Lower lobe of right lung (tissue), 2 donors: ENCODE measurements at regions not wholly inside any gene's neighbourhood (a gene's known extent, or its start where the extent isn't known, plus 50 kb on each side); places are given as distances from the start of the nearest gene placed in this dataset.

ENCODE experiments used
- ATAC-seq, 2 donors: fragments of 200-7000 bp; cut with Tn5 transposase; one replicate each; pipeline ENCODE4 v1.9.1; 2020 to 2022; ENCODE audit warnings: mild to moderate bottlenecking in 2 of 2, moderate library complexity in 2 of 2
- DNase-seq: peaks from one replicate; pipeline ENCODE4 v3.0.0-alpha.2; 2020
- H3K27ac ChIP-seq: fragments of 200-600 bp; one replicate; pipeline ENCODE4 v1.8.0; 2022
- H3K27me3 ChIP-seq: fragments of 200-600 bp; one replicate; pipeline ENCODE4 v1.8.0; 2022; ENCODE audit warnings: low read depth
- H3K36me3 ChIP-seq: fragments of 200-600 bp; one replicate; pipeline ENCODE4 v1.8.0; 2022; ENCODE audit warnings: mild to moderate bottlenecking
- H3K4me1 ChIP-seq: fragments of 200-600 bp; one replicate; pipeline ENCODE4 v1.8.0; 2022
- H3K4me3 ChIP-seq: fragments of 200-600 bp; one replicate; pipeline ENCODE4 v1.8.0; 2022; ENCODE audit warnings: mild to moderate bottlenecking
- H3K9me3 ChIP-seq: fragments of 200-600 bp; one replicate; pipeline ENCODE4 v1.8.0; 2022
- intact Hi-C: fragments of 100-400 bp; cut with DNase I; formaldehyde crosslinking; loops from one replicate; pipeline ENCODE4 v1.11.0; 2022
- TF ChIP-seq, protein P1 (sequence below): fragments of 200-600 bp; IDR thresholded peaks from one replicate; pipeline ENCODE4 v1.8.0; 2022; ENCODE audit warnings: antibody characterized with exemption, mild to moderate bottlenecking
- donor health status: DM: no; HTN: yes; CAD: no; lungs with severe emphysema.

DNA sequence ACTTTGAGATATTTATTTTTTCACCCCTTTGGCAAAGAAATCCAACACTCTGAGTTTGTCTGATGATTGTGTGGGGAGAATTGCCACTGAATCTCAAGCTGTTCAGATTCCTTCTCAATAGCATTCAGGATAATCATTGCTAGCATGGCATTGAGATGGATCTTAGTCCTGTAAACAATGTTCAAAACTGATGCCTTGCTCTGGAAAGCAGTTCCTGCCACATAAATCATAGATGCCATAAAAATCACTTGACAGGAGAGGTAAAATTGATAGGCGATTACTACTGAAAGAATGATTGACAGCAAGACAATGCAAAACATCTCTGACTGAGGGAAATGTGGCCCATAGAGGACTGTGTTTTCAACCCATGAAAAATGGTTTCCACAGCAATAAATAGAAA, 915.6 kb downstream of the TRHDE start:
- Histone ChIP-seq H3K36me3 (no peaks in the 10 kb centered on the region), H3K4me3 (no peak overlapping the region), H3K27ac (no peak overlapping the region), H3K9me3 (peaks cover 18% of the 10 kb centered on the region), H3K27me3 (no peaks in the 10 kb centered on the region), H3K4me1 (no peaks in the 10 kb centered on the region)
- TF ChIP-seq, protein P1, sequence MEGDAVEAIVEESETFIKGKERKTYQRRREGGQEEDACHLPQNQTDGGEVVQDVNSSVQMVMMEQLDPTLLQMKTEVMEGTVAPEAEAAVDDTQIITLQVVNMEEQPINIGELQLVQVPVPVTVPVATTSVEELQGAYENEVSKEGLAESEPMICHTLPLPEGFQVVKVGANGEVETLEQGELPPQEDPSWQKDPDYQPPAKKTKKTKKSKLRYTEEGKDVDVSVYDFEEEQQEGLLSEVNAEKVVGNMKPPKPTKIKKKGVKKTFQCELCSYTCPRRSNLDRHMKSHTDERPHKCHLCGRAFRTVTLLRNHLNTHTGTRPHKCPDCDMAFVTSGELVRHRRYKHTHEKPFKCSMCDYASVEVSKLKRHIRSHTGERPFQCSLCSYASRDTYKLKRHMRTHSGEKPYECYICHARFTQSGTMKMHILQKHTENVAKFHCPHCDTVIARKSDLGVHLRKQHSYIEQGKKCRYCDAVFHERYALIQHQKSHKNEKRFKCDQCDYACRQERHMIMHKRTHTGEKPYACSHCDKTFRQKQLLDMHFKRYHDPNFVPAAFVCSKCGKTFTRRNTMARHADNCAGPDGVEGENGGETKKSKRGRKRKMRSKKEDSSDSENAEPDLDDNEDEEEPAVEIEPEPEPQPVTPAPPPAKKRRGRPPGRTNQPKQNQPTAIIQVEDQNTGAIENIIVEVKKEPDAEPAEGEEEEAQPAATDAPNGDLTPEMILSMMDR, result no peak
- ATAC-seq (no peak), DNase-seq (no peak)
- intact Hi-C loops, result no loop called here

DNA sequence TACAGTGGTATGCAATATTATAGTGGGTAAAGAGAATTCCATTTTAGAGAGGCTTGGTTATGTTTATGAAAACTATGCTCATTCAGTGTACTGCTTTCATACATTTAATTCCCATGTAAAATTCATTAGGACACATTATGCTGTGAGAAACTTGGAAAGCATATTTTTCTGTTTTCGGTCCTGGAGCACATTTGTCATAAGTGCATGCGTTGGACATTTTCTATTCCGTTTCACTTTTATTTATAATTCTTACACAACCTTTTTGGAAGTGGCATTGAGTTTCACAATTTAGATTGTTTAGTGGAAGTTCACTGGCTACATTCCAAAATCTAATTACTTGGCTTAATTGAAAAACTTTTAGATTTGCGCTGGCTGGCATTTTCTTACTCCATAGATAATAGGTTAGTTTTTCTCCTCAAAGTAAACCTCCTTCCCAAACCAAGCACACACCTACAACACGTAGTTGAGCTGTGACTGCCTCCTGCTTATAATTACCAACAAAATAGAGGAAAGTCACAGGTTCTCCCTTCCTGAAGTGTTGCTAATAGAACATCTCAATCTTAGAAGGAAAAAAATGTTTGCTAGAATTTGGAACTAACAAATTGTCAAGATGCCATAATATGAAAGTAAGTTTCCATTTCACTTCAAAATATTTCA, 938.5 kb downstream of the TRHDE start:
- DNase-seq (no peak), ATAC-seq (no peak)
- H3K27me3 ChIP-seq, result no peaks in the 10 kb centered on the region
- no peaks in the 10 kb centered on the region for H3K9me3 ChIP-seq
- intact Hi-C loops, result no loop called here
- no peak overlapping the region for H3K27ac ChIP-seq
- no peaks in the 10 kb centered on the region for H3K36me3 ChIP-seq
- no peaks in the 10 kb centered on the region for H3K4me1 ChIP-seq
- TF ChIP-seq, protein P1, result no peak
- H3K4me3 ChIP-seq, result no peak overlapping the region

DNA sequence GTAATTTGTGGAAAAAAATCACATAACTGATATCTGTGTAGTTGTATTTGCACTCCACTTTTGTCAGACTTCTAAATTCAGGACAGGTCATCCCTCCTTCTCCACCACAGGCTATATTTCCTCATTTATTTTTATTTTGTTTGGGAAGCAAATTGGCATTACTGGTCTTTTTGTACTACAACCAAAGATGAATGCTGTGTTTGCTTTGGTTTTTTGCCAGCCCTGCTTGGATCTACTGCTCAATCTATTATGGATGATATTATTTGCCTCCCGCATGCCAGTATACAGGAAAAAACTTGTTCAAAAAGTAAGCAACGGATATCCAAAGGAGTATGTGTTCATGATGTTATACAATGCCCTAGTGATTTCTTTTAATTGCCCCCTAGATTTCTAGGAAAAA, 948.8 kb downstream of the TRHDE start:
- Histone ChIP-seq H3K4me3 (no peak overlapping the region), H3K36me3 (no peaks in the 10 kb centered on the region), H3K4me1 (no peaks in the 10 kb centered on the region), H3K9me3 (no peaks in the 10 kb centered on the region), H3K27ac (no peak overlapping the region), H3K27me3 (no peaks in the 10 kb centered on the region)
- intact Hi-C loops, result no loop called here
- TF ChIP-seq, protein P1, result no peak
- ATAC-seq, result no peak
- DNase-seq, result no peak

DNA sequence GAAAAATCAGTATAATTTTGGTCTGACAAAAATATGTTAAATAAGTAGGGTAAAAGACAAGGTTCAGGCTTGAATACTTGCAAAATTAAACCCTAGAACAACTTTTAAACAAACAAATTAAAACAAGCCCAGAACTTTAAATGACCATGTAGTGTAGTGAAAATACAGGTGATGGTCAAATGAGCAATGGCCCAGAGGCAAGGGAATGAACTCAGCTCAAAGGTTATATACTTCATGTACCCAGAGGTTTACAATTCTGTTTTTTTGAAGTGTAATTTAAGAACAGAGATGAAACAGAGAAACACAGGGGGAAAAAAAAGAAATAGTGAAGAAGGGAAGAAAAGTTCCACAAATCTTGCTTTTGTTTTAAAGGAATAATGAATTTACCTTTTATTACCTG, 949.2 kb downstream of the TRHDE start:
- H3K9me3 ChIP-seq, result no peaks in the 10 kb centered on the region
- H3K4me1 ChIP-seq, result no peaks in the 10 kb centered on the region
- no peaks in the 10 kb centered on the region for H3K36me3 ChIP-seq
- ATAC-seq, result no peak
- TF ChIP-seq, protein P1, result no peak
- H3K27me3 ChIP-seq, result no peaks in the 10 kb centered on the region
- no peak for DNase-seq
- intact Hi-C loops, result no loop called here
- H3K27ac ChIP-seq, result no peak overlapping the region
- H3K4me3 ChIP-seq, result no peak overlapping the region

DNA sequence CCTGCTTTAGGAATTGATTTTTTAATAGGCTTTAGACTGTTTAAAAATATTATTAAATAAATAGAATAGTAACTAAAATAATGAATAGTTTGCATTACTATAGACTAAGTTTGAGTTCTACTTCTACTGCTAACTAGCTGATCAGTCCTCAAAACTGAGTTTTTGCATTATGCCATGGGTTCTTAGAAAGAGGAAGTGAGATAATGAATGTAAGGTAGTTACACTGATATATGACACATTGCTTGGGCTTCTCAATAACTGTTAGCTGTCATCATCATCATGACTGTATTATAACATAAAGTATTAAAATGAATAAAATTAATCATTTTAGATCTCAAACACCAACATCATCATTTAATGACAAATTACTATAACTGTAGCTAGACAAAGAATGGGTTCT, 949.7 kb downstream of the TRHDE start:
- H3K27ac ChIP-seq, result no peak overlapping the region
- no peak for DNase-seq
- no peaks in the 10 kb centered on the region for H3K27me3 ChIP-seq
- H3K4me1 ChIP-seq, result no peaks in the 10 kb centered on the region
- TF ChIP-seq, protein P1, result no peak
- no peaks in the 10 kb centered on the region for H3K9me3 ChIP-seq
- no peak overlapping the region for H3K4me3 ChIP-seq
- intact Hi-C loops, result no loop called here
- ATAC-seq, result no peak
- no peaks in the 10 kb centered on the region for H3K36me3 ChIP-seq
